Endothelial cell of umbilical vein (primary cell): ENCODE measurements at regions not wholly inside any gene's neighbourhood (a gene's known extent, or its start where the extent isn't known, plus 50 kb on each side); places are given as distances from the start of the nearest gene placed in this dataset.

Experiments
- CTCF ChIP-seq, 2 donors: IDR thresholded peaks; 1 replicate in 1 of 2; 2 replicates in 1 of 2; pipeline ENCODE4 v1.5.1; 2011; ENCODE audit warnings: low read length in 2 of 2, mild to moderate bottlenecking in 2 of 2, moderate library complexity in 2 of 2, control low read depth in 1 of 2, inconsistent platforms in 1 of 2, low read depth in 1 of 2; ENCODE audit not compliant: insufficient read depth in 1 of 2; ENCODE audit errors: extremely low read depth in 1 of 2
- EZH2 ChIP-seq: IDR thresholded peaks from 2 replicates; pipeline ENCODE4 v1.6.1; 2012; ENCODE audit warnings: borderline replicate concordance, low read depth, mild to moderate bottlenecking, moderate library complexity, low read length, inconsistent platforms; ENCODE audit not compliant: severe bottlenecking
- FOS ChIP-seq: IDR thresholded peaks from 2 replicates; pipeline ENCODE4 v1.6.1; 2011; ENCODE audit warnings: mild to moderate bottlenecking, low read length, moderate library complexity, borderline replicate concordance; ENCODE audit not compliant: insufficient read depth
- GATA2 ChIP-seq: IDR thresholded peaks from 2 replicates; pipeline ENCODE4 v1.7.0; 2011; ENCODE audit warnings: low read depth, mild to moderate bottlenecking, moderate library complexity, mixed read lengths, low read length; ENCODE audit not compliant: insufficient read length, insufficient read depth
- JUN ChIP-seq: IDR thresholded peaks from 2 replicates; pipeline ENCODE4 v1.6.1; 2011; ENCODE audit warnings: borderline replicate concordance, low read depth; ENCODE audit not compliant: insufficient read length, insufficient read depth
- MAX ChIP-seq: IDR thresholded peaks from 2 replicates; pipeline ENCODE4 v1.6.1; 2011; ENCODE audit not compliant: insufficient read depth, insufficient read length
- MYC ChIP-seq: IDR thresholded peaks from one replicate; pipeline ENCODE4 v1.6.1; 2011; ENCODE audit warnings: mild to moderate bottlenecking, low read depth, low read length
- POLR2A ChIP-seq: IDR thresholded peaks from 2 replicates; pipeline ENCODE4 v1.6.1; 2012; ENCODE audit warnings: low read depth, mild to moderate bottlenecking, control low read depth, low read length
- POLR2AphosphoS5 ChIP-seq: IDR thresholded peaks from 2 replicates; pipeline ENCODE4 v1.6.1; 2012; ENCODE audit warnings: low read depth, mild to moderate bottlenecking, control low read depth, low read length, moderate library complexity; ENCODE audit not compliant: insufficient read depth

- TF ChIP-seq CTCF (IDR thresholded peaks at IDR 0.05; ENCODE audit: extremely low read depth in 1 of 2, insufficient read depth in 1 of 2, low read depth in 1 of 2, low read length in 2 of 2), result no peak
- no peak for TF ChIP-seq MAX
- TF ChIP-seq MYC, result no peak
- no peak for TF ChIP-seq POLR2A
- no peak for TF ChIP-seq EZH2
- no peak for TF ChIP-seq POLR2AphosphoS5
- no peak for TF ChIP-seq JUN
- no peak for TF ChIP-seq GATA2
- TF ChIP-seq FOS, result no peak
Measured at GRCh38 chr18:997499-997898, 92.8 kb downstream of the ADCYAP1 start.
